Activated gamma-delta T cell treated with Interleukin-2 at 50 U/mL for 16 hours (primary cell): ENCODE measurements at regions not wholly inside any gene's neighbourhood (a gene's known extent, or its start where the extent isn't known, plus 50 kb on each side); places are given as distances from the start of the nearest gene placed in this dataset.
A peak's percentile ranks its signal among the peaks of the same experiment; 100 is the strongest.
"Not testable (repeated sequence)": the region's sequence is repeated elsewhere in the genome, so short reads cannot be mapped to it uniquely, and the experiment has no call there.

Source experiments
- DNase-seq: peaks from one replicate; pipeline ENCODE4 v3.0.0-alpha.2; 2020

DNA sequence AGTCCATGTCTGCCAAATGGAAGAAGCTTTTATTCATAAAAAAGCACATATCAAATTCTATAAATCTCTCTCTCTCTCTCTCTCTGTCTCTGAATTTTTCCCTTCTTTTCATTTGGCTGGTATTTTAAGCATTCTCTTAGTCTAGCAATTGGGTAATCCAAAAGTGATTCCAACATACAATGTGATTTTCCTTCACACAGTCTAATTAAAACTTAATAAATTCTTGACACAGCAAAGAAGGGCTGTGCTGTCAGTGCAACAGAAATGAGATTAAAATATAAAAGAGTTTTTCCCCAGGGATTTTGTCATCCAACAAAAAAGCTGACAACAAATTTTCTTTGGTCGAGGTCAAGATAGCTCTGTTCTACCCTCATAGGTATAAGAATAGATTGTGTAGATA, 216.9 kb downstream of the CENPC start:
- DNase-seq = no peak

DNA sequence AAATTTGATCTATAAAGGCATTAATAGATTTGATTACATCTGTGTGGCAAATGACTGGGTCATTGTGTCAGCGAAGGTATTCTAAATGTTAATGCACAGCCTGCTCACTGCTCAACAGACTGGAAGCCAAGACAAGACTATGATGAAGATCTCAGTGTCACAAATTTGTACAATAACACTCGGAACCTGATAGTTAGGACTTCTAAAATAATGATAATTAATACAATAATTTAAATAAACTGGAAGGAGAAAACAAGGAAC, 217.4 kb downstream of the CENPC start:
- no peak for DNase-seq

DNA sequence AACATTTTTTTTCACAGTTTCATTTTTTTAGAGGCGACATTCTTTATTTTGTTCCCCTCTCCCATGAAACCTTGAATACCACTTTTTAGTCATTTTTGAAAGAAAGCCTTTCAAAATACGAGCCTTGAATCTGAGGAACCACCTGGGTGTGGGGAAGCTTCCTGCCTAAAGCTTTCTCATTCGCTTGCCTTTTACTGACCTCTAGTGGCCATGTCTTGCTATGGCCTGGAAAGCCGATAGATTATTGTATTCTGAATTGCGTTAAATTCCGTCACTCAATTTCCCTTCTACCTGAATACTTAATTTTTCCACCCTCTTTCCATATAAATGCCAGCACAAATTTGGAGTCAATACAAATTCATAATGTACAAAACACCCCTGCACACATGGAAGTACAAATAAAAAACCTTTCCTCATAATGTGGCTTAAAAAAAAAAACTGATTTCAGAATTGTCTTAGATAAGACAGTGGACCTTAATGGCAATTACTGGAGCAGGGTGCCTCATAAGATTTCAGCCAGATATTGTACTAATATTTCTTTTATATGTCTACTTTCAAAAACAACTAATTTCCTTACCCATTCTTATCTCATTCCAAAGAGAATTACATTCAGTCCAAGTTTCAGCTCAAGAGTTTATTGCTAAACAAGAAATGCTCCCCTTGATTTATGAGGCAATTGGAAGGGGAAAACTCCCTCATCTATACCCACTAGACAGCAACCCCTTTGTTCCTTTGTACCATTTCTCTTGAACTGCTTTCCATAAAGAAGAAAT, 217.9 kb downstream of the CENPC start:
- DNase-seq = peak; percentile 30

DNA sequence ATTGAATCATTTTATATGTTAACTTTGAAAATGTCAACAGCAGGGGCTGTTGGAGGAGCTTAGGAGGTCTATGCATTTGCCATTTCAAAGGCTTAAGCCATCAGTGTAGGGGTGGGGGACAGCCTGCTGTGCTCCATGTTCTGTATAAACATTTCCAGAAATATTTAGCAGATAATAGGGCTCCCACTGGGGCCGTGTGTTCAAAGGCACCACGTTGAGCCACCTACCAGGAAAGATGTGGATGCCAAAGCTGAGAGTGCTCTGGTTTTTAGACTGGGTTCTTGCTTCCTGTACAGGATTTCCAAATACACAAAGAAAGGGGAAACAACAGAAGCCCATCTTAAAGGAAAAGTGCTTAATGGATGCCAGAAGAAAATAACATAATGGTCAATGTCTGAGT, 219.5 kb downstream of the CENPC start:
- no peak for DNase-seq

DNA sequence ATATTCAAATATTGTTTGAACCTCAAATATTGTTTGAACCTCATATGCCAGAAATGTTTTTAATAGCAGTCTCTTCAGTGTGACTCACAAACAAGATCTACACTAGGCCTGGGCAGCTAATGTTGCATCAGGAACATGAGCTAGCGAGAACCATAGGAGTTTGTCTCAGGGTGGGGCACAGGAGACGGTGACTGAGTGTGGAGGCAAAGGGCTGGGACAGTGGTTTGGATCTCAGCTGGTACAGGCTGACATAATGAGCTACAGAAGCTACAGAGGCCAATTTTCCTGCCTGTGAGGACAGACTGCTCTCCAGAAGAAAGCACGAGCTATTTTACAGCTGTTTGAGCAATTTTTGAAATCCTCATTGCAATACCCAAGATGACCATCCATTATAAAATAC, 224.7 kb downstream of the CENPC start:
- no peak for DNase-seq

- DNase-seq = not testable (repeated sequence)
Measured at GRCh38 chr4:67319607-67320006, 225.7 kb downstream of the CENPC start.

DNA sequence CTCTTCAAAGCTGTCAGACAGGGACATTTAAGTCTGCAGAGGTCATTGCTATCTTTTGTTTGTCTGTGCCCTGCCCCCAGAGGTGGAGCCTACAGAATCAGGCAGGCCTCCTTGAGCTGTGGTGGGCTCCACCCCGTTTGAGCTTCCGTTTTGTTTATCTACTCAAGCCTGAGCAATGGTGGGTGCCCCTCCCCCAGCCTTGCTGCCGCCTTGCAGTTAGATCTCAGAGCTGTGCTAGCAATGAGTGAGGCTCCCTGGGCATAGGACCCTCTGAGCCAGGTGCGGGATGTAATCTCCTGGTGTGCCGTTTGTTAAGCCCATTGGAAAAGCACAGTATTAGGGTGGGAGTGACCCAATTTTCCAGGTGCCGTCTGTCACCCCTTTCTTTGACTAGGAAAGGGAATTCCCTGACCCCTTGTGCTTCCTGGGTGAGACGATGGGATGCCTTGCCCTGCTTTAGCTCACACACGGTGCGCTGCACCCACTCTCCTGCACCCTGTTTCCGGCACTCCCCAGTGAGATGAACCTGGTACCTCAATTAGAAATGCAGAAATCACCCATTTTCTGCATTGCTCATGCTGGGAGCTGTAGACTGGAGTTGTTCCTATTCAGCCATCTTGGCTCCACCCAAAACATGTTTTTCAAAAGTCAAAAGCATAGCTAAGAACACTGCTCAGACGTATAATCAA, 244.7 kb downstream of the CENPC start:
- DNase-seq = not testable (repeated sequence)

- DNase-seq = no peak
Measured at GRCh38 chr4:67292636-67293035, 252.7 kb downstream of the CENPC start.

DNA sequence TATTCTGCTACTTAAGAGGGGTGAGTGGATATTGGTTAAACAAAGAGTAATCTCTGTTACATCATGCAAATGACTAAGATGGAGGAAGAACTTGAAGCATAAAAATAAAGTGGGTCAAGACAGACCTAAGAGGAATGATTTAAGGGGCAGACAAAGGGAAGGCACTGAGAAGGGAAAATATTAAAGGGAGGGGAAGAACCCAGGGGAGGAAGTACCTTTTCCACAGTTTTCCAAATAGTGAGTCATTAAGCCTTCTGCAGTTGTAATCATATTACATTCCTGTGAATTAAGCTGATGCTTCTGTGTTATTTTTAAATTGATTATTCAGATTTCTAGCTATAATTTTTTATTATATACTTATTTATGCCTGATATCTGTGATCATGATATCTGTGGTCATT, 253.3 kb downstream of the CENPC start:
- DNase-seq = no peak

- DNase-seq = no peak
Measured at GRCh38 chr4:67291644-67292043, 253.7 kb downstream of the CENPC start.

DNA sequence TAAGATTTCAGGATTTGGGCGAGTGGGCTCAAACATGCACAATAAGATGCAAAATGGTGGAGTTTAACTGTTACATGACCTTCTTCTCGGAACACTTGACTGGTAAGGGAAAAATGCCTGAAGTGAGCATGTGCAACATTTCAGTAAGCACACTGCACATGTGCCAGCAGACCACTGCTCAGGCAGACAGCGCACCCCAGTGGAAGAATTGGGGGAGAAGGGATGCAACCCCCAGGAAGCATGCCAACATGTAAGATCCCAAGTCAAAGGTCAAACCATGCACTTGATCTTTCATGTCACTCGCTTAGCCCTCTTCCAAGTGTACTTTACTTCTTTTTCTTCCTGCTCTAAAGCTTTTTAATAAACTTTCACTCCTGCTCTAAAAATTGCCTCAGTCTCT, 256.3 kb downstream of the CENPC start:
- no peak for DNase-seq

DNA sequence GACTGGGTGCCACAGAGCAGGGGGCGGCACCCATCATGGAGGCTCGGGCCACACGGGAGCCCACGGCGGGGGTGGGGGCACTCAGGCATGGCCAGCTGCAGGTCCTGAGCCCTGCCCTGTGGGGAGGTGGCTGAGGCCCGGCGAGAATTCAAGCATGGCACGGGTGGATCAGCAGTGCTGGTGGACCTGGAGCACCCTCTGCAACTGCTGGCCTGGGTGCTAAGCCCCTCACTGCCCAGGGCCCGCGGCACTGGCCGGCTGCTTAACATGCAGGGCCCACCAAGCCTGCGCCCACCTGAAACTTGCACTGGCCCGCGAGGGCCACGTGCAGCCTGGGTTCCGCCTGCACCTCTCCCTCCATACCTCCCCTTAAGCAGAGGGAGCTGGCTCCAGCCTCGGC, 258.6 kb downstream of the CENPC start:
- DNase-seq = no peak

- no peak for DNase-seq
Measured at GRCh38 chr4:67282749-67283148, 262.6 kb downstream of the CENPC start.

GRCh38 chr4:67275179-67275750, 270.0 kb downstream of the CENPC start:
- no peak for DNase-seq

GRCh38 chr4:67274671-67275070, 270.6 kb downstream of the CENPC start:
- DNase-seq = not testable (repeated sequence)

DNA sequence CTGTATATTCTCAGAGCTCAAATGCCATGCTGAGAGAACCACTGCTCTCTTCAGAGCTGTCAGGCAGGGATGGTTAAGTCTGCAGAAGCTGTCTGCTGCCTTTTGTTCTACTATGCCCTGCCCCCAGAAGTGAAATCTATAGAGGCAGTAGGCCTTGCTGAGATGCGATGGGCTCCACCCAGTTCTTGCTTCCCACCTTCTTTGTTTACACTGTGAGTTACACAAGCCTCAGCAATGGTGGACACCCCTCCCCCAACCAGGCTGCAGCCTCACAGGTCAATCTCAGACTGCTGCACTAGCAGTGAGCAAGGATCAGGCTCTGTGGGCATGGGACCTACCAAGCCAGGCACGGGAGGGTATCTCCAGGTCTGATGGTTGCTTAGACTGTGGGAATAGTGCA, 271.6 kb downstream of the CENPC start:
- DNase-seq = no peak

GRCh38 chr4:67261971-67262370, 283.3 kb downstream of the CENPC start:
- no peak for DNase-seq

DNA sequence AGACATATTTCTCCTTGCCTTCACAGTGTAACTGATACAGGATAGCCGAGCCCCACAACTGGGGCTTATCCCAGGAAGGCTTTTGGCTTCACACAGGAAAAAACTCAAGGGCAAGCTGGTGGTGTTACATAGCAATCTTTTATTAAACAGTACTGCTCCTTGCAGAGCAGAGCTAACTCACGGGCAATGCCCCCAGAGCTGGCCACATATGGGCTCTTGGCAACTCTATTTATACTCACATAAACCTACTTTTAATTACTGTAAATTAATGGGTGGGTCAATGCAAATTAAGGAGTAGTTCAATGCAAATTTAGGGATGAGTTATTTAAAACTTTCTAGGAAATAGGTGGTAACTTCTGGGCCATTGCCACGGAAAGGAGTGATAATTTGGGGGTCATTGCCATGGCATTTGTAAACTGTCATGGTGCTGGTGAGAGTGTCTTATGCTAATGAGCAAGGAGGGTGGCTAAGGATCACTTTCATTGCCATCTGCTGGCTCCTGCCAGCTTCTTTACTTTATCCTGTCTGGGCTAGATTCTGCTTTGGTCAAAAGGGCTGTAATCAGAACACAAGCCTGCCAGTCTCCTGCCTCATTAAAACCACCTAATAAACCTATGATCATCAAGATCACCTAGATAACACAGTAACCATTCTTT, 288.8 kb downstream of the CENPC start:
- no peak for DNase-seq

- DNase-seq = no peak
Measured at GRCh38 chr4:67250131-67250896, 295.0 kb downstream of the CENPC start.

DNA sequence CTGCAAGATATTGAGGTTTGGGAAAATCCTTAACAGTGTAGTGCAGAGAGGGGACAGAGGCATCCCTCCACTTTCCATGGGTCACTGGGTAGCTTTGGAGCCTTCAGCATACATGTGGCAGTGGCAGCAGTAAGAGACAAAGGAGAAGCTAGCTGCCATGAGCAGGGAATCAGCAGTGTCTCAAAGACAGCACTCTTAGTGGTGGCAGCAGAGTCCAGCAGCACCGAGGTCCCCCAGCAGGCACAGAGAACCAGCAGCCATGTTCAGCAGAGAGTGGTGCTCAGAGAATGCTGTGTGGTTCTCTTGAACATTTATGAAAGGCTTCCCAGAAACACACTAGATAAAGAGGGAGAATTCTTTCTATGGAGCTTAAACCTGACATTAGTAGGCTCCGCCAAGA, 308.5 kb downstream of the CENPC start:
- DNase-seq = no peak

GRCh38 chr4:67236318-67236717, 309.0 kb downstream of the CENPC start:
- DNase-seq = no peak

- no peak for DNase-seq
Measured at GRCh38 chr4:67234296-67234695, 311.0 kb downstream of the CENPC start.

DNA sequence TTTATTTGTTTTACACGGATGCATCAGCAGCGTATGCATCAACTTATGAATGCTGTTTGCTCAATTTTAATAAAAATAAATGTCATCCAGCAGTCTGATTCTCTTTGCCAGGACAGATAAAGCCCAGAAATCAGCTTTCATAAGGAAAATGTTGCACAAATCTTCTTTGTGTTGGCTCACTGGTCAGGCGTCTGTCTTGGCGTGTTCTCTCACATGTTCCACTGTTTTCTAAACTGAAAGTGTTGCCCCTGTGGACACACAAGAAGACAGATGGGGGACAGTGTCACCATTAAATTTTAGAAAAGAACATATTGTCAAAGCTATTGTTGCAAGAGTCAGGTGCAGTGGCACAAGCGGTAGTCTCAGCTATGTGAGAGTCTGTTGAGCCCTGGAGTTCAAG, 316.2 kb downstream of the CENPC start:
- DNase-seq = no peak
